GM18499 (cell line): ENCODE measurements at regions not wholly inside any gene's neighbourhood (a gene's known extent, or its start where the extent isn't known, plus 50 kb on each side); places are given as distances from the start of the nearest gene placed in this dataset.
"Not testable (repeated sequence)": the region's sequence is repeated elsewhere in the genome, so short reads cannot be mapped to it uniquely, and the experiment has no call there.

Experiments
- ATAC-seq: cut with Tn5 transposase; IDR thresholded peaks from one replicate; pipeline ENCODE4 v1.9.1; 2021; ENCODE audit warnings: moderate number of reproducible peaks; ENCODE audit not compliant: insufficient read depth, unreplicated experiment

DNA sequence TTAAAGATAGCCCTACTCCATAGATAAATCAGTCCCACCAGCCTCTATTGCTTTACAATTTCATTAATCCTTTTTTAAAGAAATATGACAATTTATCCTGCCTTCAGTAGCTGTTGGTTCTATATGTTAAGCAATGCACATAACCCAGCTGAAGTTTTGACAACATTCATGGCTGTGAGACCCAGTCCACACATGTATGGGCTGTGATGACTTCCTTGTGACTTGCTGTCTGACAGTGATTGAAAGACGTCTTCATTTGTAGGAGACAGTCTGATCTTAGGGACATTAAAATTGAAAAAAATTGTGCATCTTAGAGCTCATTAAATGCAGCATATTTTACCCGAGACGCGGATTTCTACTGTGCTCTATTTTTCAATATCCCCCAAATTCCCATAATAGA is 252.0 kb upstream of the ASIC2 start:
- ATAC-seq, result no peak

DNA sequence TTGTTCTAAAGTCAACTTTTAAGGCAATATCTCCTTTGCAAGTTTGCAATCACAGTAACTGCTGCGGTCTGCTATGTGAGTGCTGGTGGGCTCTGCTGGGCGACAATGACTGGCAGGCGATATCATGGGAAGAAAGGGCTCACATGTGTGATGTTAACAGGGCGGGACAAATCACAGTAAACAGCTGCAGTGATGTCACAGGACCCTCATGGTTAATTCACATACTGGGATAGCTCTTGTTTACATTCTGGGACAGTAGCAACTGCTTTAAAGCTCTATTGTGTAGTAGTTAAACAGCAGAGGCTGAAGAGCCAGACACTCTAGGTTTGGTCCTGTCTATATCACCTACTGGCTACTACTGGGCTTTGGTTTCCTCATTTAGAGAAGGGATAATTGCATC is 257.2 kb upstream of the ASIC2 start:
- no peak for ATAC-seq

DNA sequence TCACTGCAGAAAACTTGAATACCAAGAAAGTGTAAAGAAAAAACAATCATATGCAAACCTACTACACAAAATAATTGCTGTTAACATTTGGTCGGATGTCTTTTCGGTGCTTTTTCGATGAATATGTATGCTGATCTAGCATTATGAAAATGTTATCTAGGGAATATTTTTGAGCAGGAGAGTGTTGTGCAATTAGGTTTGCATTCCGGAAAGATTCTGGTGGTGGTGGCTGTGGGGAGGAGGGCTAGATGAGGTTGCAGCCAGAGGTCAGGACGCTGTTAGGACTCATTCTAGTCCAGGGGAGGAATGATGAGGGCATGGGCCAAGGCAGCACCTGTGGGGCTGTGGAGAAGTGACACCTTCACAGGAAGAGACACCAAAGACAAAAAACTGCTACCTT is 258.0 kb upstream of the ASIC2 start:
- no peak for ATAC-seq

DNA sequence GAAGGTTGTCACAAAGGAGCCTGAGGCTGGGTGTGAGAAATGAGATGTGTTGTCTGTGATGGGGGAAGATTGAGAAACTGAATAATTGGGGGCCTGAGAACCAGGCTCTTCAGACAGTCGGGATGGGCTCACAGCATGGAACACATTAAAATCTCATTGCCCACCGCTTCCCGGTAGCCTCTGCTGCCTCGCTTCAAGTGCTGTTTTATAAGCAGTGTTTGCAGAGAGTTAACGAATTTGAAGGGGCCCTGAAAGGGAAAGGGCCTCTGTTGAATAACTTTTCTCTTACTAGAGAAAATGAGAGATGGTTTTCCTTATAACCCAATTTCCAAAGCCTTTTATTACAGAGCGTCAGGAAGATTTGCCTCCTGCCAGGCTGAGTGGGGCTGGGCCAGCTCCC is 258.8 kb upstream of the ASIC2 start:
- no peak for ATAC-seq

DNA sequence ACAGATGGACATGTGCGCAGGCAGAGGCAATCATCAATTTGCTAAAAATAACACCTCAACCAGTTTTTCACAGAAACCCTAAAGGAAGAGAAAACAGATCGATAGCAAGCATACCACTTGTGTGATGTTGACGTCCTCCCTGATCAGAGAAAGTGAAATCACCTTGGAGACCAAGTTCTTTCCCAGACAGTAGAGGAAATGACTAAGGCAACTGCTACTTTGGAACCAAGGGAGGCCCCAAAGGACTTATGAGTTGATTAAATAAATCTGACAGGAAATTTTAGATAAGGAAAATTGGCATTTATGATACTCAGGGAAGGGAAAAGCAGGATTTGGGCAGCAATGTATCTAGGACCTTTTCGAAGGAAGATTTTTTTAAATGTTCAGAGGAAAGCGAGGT is 267.1 kb upstream of the ASIC2 start:
- ATAC-seq, result no peak

DNA sequence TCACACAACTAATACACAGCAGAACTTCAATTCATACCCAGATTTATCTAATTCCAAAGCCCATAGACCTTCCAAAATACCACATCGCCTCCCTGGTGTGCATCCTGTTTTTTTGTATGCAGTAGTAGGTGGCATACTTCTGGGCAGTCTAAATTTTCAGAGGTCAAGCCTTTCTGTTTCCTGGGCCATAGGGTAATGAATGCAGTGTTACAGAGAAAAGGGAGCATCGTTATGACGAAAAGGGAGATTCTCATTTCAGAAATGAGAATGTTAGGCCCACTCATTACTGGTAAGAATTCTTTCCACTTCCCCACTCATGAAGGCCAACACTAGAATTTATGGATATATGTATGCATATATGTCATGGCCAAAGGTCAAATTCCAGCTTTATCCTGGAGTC is 267.8 kb upstream of the ASIC2 start:
- no peak for ATAC-seq

DNA sequence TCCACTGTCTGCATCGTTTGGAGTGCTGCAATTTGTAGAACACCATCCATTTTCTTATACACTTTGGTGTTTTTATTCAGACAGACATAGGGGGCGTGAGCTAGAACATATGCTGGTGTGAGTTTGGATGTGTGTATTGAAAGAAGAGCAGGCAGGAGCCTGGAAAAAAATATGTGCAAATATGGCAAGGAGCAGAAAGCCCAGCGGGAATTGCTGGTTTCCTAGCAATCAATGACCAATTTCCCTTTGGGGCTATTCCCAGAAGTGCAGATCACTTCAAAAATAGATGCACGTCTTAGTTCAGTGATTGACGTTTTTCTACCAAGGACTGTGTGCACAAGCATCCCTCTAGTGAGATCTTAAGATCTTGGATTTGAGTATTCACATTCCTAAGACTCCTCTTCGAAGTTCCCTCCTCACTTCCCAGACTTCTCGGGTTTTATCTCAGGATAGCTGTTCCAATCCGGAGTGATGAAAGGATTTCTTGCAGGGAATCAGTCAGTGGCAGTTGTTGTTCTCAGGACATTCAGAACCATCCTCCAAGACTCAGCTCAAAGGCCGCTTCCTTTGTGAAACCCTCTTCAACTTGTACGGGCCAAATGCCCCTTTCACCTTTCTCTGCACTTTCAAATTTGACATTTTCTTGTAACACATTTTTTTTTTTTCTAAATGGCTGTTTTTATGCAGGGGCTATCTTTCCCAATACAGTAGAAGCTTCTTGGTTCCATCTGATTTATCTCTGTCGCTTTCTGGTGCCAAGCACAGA is 268.7 kb upstream of the ASIC2 start:
- no peak for ATAC-seq

DNA sequence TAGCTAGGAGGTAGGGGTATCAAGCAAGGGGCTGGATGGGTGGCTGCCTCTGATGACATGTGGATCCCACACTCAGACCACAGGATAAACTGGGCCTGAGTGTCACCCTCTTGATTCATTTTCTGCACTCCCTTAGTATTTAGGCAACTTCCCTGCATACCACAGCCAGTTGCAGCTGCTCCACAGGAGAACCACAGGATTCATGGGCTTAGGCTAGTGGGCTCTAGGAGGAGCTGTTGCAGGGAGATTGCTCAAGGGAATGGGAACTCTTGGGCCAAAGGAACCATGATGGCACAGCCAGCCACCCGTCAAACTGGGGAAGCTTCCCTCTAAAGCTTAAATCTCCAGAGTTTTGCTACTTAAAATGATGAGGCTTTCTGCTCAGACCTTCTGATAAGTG is 269.7 kb upstream of the ASIC2 start:
- ATAC-seq, result no peak

DNA sequence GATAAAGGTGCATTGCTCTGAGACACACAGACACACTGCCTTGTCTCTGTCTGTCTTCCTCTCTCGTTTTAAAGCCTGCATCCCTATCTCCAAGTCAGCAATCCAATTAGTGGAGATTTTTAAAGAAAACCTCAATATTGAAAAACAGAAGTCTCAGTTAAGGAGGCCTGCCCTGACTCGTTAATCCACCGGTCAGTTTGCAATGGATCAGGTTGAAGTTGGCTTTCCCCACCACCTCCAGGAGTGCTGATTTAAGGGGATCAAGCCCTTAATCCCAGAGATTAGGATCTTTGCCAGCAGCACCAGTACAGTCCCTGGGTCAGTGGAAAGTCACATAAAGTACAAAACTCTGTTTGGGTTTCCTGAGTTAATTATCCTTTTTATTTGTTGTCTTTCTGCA is 271.1 kb upstream of the ASIC2 start:
- no peak for ATAC-seq

DNA sequence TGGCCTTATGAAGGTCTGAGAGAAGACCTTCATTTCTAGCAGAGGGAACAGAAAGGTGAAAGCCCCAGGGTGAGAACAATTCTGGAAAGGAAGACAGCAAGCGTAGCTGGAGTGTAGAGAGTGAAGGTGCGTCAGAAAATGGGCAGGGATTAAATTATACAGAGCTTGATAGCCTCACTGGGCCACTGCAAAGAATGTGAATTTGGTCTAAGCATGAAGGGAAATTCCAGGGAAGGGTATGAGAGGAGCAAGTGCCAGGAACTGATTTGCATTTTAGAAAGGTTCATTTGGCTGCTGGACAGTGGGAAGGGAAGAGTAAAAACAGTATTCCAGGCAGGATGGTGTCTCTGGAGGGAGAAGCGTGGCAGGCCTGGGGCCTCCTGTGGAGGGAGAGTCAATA is 274.1 kb upstream of the ASIC2 start:
- no peak for ATAC-seq

DNA sequence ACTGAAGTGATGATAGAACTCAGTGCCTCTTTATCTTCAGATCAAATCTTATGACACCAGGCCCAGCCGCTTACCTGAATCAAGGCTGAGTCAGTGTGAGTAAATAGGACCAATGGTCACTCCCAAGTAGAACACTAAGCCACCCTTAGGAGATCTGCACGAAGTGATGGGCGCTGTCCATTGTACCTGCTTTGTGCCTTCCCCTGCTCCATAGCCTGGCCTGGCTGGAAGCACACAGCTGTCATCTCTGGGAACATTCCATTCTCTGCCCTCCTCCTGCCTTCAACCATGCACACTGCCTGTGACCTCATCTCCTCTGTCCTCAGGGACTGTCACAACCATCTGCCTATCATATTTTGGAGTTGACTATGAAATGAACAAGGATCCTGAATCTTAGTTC is 279.5 kb upstream of the ASIC2 start:
- ATAC-seq, result no peak

DNA sequence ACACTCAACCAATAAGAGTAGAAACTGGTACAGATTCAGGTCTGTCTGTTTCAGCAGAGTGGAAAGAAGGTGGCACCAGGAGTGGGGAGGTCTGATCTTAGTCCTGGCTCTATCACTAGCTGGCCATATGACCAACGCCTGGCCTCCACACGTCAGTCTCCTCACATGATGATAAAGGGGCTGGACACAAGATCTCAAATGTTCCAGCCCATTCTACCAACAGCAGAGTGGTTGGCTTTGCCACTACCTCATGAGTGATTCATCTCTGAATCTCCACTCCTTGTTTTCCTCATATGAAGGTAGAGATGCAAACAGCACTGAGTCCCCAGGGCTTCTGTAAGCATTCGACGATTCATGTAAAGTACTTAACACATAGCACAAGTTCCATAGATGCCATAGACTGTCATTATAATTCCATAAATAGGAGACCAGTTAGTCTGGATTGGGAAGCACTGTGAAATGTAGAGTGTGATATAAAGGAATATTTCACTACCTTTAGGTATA is 281.9 kb upstream of the ASIC2 start:
- ATAC-seq, result no peak

DNA sequence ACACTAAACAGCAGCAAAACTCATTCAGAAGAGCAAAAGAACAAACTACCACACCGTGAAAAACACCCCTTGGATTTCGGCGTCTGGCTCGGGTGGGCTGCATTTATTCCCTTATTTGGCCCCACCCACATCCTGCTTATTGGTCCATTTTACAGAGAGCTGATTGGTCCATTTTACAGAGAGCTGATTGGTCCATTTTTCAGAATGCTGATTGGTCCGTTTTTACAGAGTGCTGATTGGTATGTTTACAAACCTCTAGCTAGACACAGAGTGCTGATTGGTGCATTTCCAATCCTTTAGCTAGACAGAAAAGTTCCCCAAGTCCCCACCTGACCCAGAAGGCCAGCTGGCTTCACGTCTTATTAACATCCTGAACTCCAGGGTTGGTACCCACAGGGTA is 286.6 kb upstream of the ASIC2 start:
- ATAC-seq, result not testable (repeated sequence)

DNA sequence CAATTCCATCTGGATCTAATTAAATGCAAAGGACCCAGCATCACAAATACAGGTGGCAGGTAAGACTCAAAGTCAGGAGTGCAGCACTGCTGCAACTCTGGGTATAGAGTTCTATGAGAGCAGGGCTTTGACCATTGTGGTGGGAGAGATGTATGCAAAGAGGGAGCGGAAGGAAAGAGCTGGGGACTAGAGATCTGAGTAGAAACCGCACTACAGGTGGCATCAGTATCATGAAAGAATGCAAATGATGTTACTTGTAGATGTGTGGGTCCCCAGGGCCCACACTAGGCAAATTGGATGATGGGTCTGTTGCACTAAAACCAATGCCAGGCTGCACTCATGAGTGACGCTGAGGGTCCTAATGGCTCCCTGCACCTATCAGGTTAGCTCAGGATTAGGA is 287.1 kb upstream of the ASIC2 start:
- ATAC-seq, result no peak

DNA sequence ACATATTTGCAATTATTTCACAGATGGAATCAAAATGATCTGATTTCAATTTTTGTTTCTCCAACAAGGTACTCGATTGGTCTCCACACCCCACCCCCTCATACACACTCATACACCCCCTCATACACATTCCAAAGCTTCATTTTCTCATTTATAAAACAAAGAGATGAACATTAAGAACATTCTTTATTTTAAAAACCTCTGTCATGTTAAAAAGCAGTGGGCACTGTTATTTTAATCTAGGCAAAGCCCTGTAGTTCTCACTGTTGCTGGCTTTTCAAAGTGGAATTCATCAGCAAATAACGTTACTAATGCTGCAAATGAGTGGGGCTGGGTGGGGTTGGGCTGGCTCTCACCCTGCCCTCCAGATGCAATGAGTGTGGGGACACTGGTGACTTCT is 289.6 kb upstream of the ASIC2 start:
- ATAC-seq, result no peak

DNA sequence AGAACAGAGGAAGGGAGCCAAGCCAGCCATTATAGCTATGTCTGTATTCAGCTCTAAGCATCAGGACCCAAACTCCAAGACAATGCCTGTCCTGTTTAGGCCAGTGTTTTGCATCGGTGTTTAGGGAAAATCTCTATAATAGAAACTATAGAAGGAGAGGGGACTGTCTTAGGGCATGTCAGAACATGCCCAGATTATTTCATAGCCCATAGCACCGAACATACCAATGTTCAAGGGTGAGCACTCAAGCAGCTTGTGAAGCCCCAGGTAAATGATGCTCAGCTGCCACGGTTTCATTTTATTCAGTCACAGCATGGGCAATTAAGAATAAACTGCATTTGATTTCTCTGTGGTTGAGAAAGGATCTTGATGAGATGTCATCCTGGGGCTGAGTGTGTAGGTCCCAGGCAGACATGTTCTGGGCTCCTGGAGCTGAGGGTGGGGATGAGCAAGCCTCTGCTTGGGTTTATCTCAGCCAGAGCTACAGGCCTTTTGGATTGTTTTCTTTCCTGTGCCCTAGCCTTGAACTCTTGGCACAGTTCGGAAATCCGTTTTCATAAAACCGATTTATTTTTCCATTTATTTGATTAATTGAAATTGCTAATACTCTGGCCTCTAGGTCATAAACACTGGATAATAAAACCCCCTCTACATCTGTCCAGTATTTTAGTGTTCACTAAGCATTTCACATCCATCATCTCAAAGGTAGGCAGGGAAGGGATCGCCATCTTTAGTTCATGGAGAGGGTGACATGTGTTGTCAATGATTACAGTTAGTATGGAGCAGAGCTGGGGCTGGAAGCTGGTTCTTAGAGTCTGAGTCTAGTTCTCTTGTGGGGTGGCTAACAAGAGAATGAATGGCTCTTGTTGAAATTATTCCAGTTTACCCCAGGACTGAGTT is 290.7 kb upstream of the ASIC2 start:
- no peak for ATAC-seq

DNA sequence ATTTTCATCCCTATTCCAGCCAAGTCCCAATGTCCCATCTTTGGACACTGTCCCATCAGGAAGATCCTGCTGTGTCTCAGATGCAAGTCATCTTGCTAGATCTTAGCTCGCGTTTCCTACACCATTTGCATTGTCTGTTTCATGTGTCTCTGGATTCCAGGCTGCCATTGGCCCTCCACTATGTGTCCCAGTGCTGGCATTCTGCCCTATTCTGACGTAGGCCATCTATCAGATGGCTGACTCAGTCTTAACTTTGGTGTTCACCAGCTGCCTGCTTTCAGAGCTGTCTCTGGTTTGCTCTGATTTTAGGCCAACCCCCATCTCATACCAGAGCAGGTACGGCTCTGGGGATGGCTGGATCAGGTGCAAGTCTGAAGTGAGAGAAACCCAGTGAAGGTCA is 300.9 kb upstream of the ASIC2 start:
- no peak for ATAC-seq

DNA sequence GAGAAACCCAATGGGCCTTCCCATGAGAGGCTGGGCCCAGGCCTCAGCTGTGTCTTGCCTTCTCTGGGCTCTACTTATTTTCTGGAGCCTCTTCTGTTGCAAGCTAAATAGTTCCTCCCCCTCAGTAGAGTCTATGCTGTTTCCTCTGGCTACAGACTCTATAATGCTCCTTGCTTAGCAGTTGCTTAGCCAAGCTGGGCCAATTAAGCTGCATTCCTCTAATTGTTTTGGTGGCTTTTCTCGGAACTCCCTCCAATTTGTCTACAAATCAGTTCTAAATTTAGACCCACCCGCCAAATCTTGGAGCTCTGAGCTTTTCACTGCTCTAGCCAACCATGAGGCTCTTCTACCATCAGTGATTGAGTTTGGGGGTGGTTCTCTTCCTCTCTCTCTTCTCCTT is 302.7 kb upstream of the ASIC2 start:
- no peak for ATAC-seq

DNA sequence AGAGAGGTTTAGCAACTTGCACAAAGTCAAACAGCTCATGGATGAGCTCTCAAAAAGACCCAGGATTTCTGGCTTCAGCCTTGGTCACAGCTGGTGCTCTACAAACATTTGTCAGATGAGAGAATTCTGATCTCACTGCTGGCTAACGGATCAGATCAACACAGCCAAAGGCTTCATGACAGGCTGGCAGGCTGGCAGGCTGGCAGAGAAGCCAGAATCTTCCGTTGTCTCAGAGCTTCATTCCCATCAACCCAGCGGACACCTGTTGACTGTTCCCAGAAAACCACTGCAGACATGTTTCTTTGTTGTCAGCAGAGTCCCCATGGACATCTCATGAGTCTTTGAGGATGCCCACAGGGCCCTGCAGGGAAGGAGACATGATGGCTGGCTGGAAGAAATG is 303.8 kb upstream of the ASIC2 start:
- ATAC-seq, result no peak

DNA sequence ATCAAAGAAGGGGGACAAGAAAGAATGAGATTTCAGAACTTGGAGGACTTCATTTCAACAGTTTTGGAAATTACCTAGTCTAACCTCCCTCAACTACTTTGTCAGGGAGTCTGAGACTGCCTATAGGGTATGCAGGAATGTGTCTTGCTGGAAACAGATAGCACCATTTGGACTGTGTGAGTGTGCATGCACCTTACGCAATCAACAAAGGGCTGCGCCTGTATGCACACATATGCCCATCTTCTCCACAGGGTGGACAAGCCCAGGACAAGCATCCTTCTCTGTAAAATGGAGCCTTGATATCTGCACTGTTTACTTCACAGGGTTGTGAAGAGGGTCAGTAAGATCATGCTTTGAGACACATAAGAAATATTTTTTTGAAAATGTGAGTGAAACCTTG is 305.7 kb upstream of the ASIC2 start:
- ATAC-seq, result no peak

DNA sequence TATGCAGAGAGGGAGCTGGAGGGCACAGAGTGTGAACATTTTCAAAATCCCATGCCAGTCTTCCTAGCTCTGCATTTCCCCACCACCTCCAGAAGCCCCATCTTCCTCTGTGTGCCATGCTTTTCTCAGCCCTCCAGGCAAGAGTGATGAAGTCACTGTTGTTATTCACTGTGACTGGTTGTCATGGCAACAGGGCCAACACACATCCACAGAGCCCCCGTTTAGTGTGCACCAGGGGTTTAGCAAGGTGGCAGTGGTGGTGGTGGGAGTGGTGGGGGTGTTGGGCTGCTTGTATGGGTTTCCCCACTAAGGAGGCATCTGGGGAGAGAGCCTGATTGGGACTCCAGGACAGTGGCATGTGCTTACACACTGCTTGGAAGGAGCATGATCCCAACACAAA is 309.9 kb upstream of the ASIC2 start:
- ATAC-seq, result no peak

DNA sequence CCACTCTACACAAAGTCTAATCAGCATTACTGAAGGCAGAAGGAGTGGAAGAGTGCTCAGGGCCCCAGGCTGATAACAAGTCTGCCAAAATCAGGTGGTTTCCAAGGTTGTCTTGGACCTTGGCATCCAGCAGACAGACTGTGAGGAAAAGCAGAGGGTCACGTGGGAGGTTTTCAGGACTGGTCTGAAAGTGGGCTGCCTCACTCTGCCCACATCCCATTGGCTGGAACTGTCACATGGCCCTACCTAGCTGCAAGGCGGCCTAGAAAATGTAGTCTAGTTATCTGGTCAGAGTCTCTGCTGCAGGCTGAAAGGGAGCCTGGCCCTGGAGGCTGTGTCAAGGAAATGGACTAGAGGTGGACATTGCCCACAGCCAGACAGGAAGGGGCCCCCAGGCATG is 310.7 kb upstream of the ASIC2 start:
- no peak for ATAC-seq
